HFFc6 (cell line): ENCODE measurements at regions not wholly inside any gene's neighbourhood (a gene's known extent, or its start where the extent isn't known, plus 50 kb on each side); places are given as distances from the start of the nearest gene placed in this dataset.

Source experiments
- DNase-seq: peaks from one replicate; pipeline ENCODE4 v3.0.0-alpha.2; 2018
- H3K27ac Mint-ChIP-seq: 2 replicates; pipeline ENCODE4 v1.8.0; 2020; ENCODE audit warnings: mild to moderate bottlenecking, mixed read lengths
- H3K27me3 Mint-ChIP-seq: 2 replicates; pipeline ENCODE4 v1.8.0; 2021; ENCODE audit warnings: mild to moderate bottlenecking, moderate library complexity, mixed read lengths; ENCODE audit not compliant: insufficient read depth
- H3K36me3 Mint-ChIP-seq: 2 replicates; pipeline ENCODE4 v1.8.0; 2021; ENCODE audit warnings: low read depth, mixed read lengths
- H3K4me1 Mint-ChIP-seq: 2 replicates; pipeline ENCODE4 v1.8.0; 2020; ENCODE audit warnings: low read depth, mixed read lengths
- H3K4me3 Mint-ChIP-seq: 2 replicates; pipeline ENCODE4 v1.8.0; 2020; ENCODE audit warnings: mild to moderate bottlenecking, moderate library complexity, mixed read lengths
- H3K9me3 Mint-ChIP-seq: 2 replicates; pipeline ENCODE4 v1.8.0; 2020; ENCODE audit warnings: mild to moderate bottlenecking, mixed read lengths
- CTCF ChIP-seq: fragments of 200-600 bp; sonication (generic); IDR thresholded peaks from 2 replicates; pipeline ENCODE4 v1.5.0; 2021; ENCODE audit warnings: antibody characterized with exemption, mild to moderate bottlenecking

GRCh38 chr1:98498651-98499050 lies 162.9 kb upstream of the SNX7 start:
- Mint-ChIP-seq H3K4me3 (no peak overlapping the region), H3K4me1 (peaks cover 28% of the 10 kb centered on the region), H3K36me3 (0 out of 2 replicates have a peak, but pooled peaks cover 5% of the 10 kb centered on the region), H3K27ac (no peak overlapping the region), H3K27me3 (peaks cover 3% of the 10 kb centered on the region; the same call in 1 of the 2 replicates), H3K9me3 (peaks cover 7% of the 10 kb centered on the region)
- TF ChIP-seq CTCF: no peak
- DNase-seq: no peak

GRCh38 chr1:98497497-98497896 lies 164.0 kb upstream of the SNX7 start:
- 0 out of 2 replicates have a peak, but pooled peaks cover 5% of the 10 kb centered on the region for H3K36me3 Mint-ChIP-seq
- no peak for DNase-seq
- no peak for TF ChIP-seq CTCF
- H3K4me1 Mint-ChIP-seq: peaks cover 28% of the 10 kb centered on the region
- peaks cover 7% of the 10 kb centered on the region for H3K9me3 Mint-ChIP-seq
- no peak overlapping the region for H3K4me3 Mint-ChIP-seq
- peaks cover 6% of the 10 kb centered on the region for H3K27me3 Mint-ChIP-seq
- H3K27ac Mint-ChIP-seq: no peak overlapping the region

- Mint-ChIP-seq H3K9me3 (peaks cover 7% of the 10 kb centered on the region), H3K27me3 (peaks cover 6% of the 10 kb centered on the region), H3K4me3 (no peak overlapping the region), H3K4me1 (peaks cover 28% of the 10 kb centered on the region), H3K36me3 (0 out of 2 replicates have a peak, but pooled peaks cover 5% of the 10 kb centered on the region), H3K27ac (peak overlapping the region; percentile 61)
- TF ChIP-seq CTCF: no peak
- peak; percentile 35 for DNase-seq
These were observed 165.1 kb upstream of the SNX7 start for GRCh38 chr1:98496256-98496995.

GRCh38 chr1:98493469-98493868 lies 168.1 kb upstream of the SNX7 start:
- H3K4me1 Mint-ChIP-seq: peaks cover 28% of the 10 kb centered on the region
- H3K36me3 Mint-ChIP-seq: no peaks in the 10 kb centered on the region
- peaks cover 2% of the 10 kb centered on the region for H3K27me3 Mint-ChIP-seq
- DNase-seq: no peak
- no peaks in the 10 kb centered on the region for H3K9me3 Mint-ChIP-seq
- H3K27ac Mint-ChIP-seq: no peak overlapping the region
- no peak overlapping the region for H3K4me3 Mint-ChIP-seq
- no peak for TF ChIP-seq CTCF

- Mint-ChIP-seq H3K27me3 (peaks cover 8% of the 10 kb centered on the region), H3K4me1 (peaks cover 4% of the 10 kb centered on the region; the same call in 1 of the 2 replicates), H3K27ac (no peak overlapping the region)
These were observed 171.4 kb upstream of the SNX7 start for GRCh38 chr1:98490099-98490498.

More at GRCh38 chr1:98490099-98490498, 171.4 kb upstream of the SNX7 start:
- no peaks in the 10 kb centered on the region for H3K36me3 Mint-ChIP-seq
- no peak overlapping the region for H3K4me3 Mint-ChIP-seq
- no peaks in the 10 kb centered on the region for H3K9me3 Mint-ChIP-seq
- DNase-seq: no peak
- TF ChIP-seq CTCF: no peak
